ENCODE measurements at regions not wholly inside any gene's neighbourhood (a gene's known extent, or its start where the extent isn't known, plus 50 kb on each side); places are given as distances from the start of the nearest gene placed in this dataset.

DNA sequence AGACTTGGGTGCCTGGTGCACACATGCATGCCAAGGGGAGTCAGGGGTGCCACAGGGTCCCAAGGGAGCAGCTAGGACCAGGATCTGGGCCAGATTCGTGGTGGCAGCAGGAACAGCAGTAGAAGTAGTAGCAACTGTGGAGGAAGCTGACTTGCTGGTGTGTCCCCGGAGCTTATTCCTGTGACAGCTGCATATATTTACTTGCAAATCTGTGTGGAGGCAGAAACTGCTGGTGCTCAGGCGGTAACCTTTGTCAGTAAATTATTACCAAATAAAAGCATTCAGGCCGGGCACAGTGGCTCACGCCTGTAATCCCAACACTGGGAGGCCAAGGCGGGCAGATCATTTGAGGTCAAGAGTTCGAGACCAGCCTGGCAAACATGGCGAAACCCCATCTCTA lies 67.4 kb upstream of the RAB18 start:
- DNase-seq (no peak), FAIRE-seq (no peak)
- Histone ChIP-seq H3K27ac (ENCODE audit: low read depth in 2 of 2, low read length in 2 of 2) (no peak overlapping the region), H3K9me3 (ENCODE audit: control insufficient read depth in 2 of 3, insufficient read depth in 1 of 3, low read length in 3 of 3) (no peaks in the 10 kb centered on the region), H3K4me1 (ENCODE audit: control insufficient read depth in 2 of 3, insufficient read depth in 2 of 3, low read depth in 1 of 3, low read length in 3 of 3) (no peaks in the 10 kb centered on the region), H3K27me3 (ENCODE audit: control insufficient read depth, insufficient read depth, low read length) (no peaks in the 10 kb centered on the region), H3K4me3 (ENCODE audit: low read length in 3 of 3) (no peak overlapping the region), H3K9ac (ENCODE audit: low read length in 3 of 3) (no peak overlapping the region), H3K36me3 (ENCODE audit: control insufficient read depth in 2 of 3, insufficient read depth in 3 of 3, low read length in 3 of 3) (no peaks in the 10 kb centered on the region)
- intact Hi-C loops (cut with DNase I) = no loop called here
- TF ChIP-seq, protein P1, sequence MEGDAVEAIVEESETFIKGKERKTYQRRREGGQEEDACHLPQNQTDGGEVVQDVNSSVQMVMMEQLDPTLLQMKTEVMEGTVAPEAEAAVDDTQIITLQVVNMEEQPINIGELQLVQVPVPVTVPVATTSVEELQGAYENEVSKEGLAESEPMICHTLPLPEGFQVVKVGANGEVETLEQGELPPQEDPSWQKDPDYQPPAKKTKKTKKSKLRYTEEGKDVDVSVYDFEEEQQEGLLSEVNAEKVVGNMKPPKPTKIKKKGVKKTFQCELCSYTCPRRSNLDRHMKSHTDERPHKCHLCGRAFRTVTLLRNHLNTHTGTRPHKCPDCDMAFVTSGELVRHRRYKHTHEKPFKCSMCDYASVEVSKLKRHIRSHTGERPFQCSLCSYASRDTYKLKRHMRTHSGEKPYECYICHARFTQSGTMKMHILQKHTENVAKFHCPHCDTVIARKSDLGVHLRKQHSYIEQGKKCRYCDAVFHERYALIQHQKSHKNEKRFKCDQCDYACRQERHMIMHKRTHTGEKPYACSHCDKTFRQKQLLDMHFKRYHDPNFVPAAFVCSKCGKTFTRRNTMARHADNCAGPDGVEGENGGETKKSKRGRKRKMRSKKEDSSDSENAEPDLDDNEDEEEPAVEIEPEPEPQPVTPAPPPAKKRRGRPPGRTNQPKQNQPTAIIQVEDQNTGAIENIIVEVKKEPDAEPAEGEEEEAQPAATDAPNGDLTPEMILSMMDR (IDR thresholded peaks at IDR 0.05; ENCODE audit: borderline replicate concordance, extremely low read depth, insufficient read depth) = no peak

DNA sequence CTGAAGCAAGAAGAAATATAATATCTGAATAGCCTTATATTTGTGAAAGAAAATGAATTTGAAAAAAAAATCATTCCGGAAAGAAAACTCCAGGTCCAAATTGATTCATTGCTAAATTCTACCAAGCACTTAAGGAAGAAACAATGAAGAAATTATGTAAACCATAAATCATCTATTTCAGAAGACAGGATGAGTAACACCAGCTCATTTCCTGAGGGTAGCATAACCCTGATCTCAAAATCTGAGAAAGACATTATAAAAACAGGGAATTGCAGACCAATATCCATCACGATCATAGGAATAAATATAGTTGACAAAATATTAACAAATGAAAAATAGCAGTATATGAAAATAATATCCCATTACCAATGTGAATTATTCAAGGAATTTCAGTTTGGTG lies 70.1 kb upstream of the RAB18 start:
- no peak for DNase-seq
- H3K27me3 ChIP-seq (ENCODE audit: control insufficient read depth, insufficient read depth, low read length) = no peaks in the 10 kb centered on the region
- H3K4me3 ChIP-seq (ENCODE audit: low read length in 3 of 3) = no peak overlapping the region
- intact Hi-C loops (cut with DNase I) = no loop called here
- no peak overlapping the region for H3K9ac ChIP-seq (ENCODE audit: low read length in 3 of 3)
- H3K27ac ChIP-seq (ENCODE audit: low read depth in 2 of 2, low read length in 2 of 2) = no peak overlapping the region
- H3K36me3 ChIP-seq (ENCODE audit: control insufficient read depth in 2 of 3, insufficient read depth in 3 of 3, low read length in 3 of 3) = no peaks in the 10 kb centered on the region
- H3K4me1 ChIP-seq (ENCODE audit: control insufficient read depth in 2 of 3, insufficient read depth in 2 of 3, low read depth in 1 of 3, low read length in 3 of 3) = no peaks in the 10 kb centered on the region
- H3K9me3 ChIP-seq (ENCODE audit: control insufficient read depth in 2 of 3, insufficient read depth in 1 of 3, low read length in 3 of 3) = no peaks in the 10 kb centered on the region
- TF ChIP-seq, protein P1 (IDR thresholded peaks at IDR 0.05; ENCODE audit: borderline replicate concordance, extremely low read depth, insufficient read depth) = no peak
- no peak for FAIRE-seq

DNA sequence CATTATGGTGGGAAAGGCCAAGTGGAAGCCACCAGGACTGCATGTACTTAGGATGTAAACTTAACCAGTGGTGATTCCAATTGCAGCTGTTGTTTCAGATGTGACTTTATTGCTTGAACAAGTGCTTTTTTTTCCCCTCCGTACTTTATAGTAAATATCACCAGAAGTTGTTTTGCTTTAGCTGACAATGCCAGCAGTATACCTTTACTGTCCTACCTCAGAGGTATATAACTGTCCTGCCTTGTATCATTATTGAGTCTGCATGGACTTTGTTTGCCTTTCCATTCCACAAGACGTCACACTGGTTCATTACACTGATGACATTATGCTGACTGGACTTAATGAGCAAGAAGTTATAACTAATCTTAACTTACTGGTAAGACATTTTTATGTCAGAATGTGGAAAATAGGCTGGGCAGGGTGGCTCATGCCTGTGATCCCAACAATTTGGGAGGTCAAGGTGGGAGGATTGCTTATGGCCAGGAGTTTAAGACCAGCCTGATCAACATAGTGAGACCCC lies 77.1 kb upstream of the RAB18 start:
- FAIRE-seq = no peak

More for the DNA sequence above, 77.1 kb upstream of the RAB18 start:
- TF ChIP-seq, protein P1 (IDR thresholded peaks at IDR 0.05; ENCODE audit: borderline replicate concordance, extremely low read depth, insufficient read depth) = no peak
- H3K27ac ChIP-seq (ENCODE audit: low read depth in 2 of 2, low read length in 2 of 2) = no peak overlapping the region
- H3K4me3 ChIP-seq (ENCODE audit: low read length in 3 of 3) = no peak overlapping the region
- H3K9me3 ChIP-seq (ENCODE audit: control insufficient read depth in 2 of 3, insufficient read depth in 1 of 3, low read length in 3 of 3) = no peaks in the 10 kb centered on the region
- H3K36me3 ChIP-seq (ENCODE audit: control insufficient read depth in 2 of 3, insufficient read depth in 3 of 3, low read length in 3 of 3) = no peaks in the 10 kb centered on the region
- no peaks in the 10 kb centered on the region for H3K4me1 ChIP-seq (ENCODE audit: control insufficient read depth in 2 of 3, insufficient read depth in 2 of 3, low read depth in 1 of 3, low read length in 3 of 3)
- DNase-seq = no peak
- no peaks in the 10 kb centered on the region for H3K27me3 ChIP-seq (ENCODE audit: control insufficient read depth, insufficient read depth, low read length)
- intact Hi-C loops (cut with DNase I) = no loop called here
- no peak overlapping the region for H3K9ac ChIP-seq (ENCODE audit: low read length in 3 of 3)
